Large intestine (tissue), 3 donors: ENCODE measurements at regions not wholly inside any gene's neighbourhood (a gene's known extent, or its start where the extent isn't known, plus 50 kb on each side); places are given as distances from the start of the nearest gene placed in this dataset.

Experiments
- DNase-seq, 2 donors: peaks; one replicate each; pipeline versions ENCODE4 v3.0.0 to v3.0.0-alpha.2; 2013
- H3K27ac ChIP-seq: one replicate; pipeline ENCODE4 v1.5.1; 2013; ENCODE audit warnings: low read length
- H3K27me3 ChIP-seq: 2 replicates; pipeline ENCODE4 v1.6.1; 2013; ENCODE audit warnings: low read length; ENCODE audit not compliant: control insufficient read depth, insufficient read depth
- H3K36me3 ChIP-seq: 2 replicates; pipeline ENCODE4 v1.6.1; 2013; ENCODE audit warnings: low read length; ENCODE audit not compliant: control insufficient read depth, insufficient read depth
- H3K4me1 ChIP-seq: one replicate; pipeline ENCODE4 v1.6.1; 2013; ENCODE audit warnings: low read length; ENCODE audit not compliant: control insufficient read depth, insufficient read depth
- H3K4me3 ChIP-seq: one replicate; pipeline ENCODE4 v1.5.1; 2013; ENCODE audit warnings: low read length
- H3K9me3 ChIP-seq: one replicate; pipeline ENCODE4 v1.6.1; 2013; ENCODE audit warnings: mild to moderate bottlenecking, low read depth, low read length, moderate library complexity; ENCODE audit not compliant: control insufficient read depth
- WGBS: methylation state at CpG from one replicate; pipeline ENCODE4 v1.1.5; 2013; ENCODE audit warnings: low lambda C conversion rate; ENCODE audit not compliant: insufficient coverage; 5-methylcytosine and 5-hydroxymethylcytosine counted together

DNA sequence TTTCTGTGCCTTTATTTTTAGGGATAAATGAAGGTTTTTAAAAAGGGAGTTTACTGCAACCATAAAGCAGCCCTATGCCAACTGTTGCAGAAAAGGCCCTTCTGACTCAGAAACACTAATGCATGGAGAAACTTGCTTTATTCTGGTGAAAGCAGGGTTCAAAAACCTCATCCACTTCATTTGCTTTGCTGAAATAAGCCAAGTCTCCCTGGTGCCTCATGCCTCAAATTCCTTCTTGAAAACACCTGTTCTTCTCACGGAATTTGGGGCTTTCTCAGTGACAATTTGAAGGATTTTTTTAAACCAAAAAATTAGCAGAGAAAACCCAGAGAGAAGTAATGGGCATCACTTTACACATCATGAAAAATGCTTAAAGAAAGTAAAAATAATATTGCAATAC is 349.0 kb downstream of the PCDH7 start:
- Histone ChIP-seq H3K27me3 (no peaks in the 10 kb centered on the region), H3K36me3 (no peaks in the 10 kb centered on the region), H3K4me3 (no peak overlapping the region), H3K27ac (no peak overlapping the region), H3K9me3 (no peaks in the 10 kb centered on the region), H3K4me1 (no peaks in the 10 kb centered on the region)
- DNase-seq: no peak
- 67% methylated on average over 1 of the region's 1 CpG for WGBS

DNA sequence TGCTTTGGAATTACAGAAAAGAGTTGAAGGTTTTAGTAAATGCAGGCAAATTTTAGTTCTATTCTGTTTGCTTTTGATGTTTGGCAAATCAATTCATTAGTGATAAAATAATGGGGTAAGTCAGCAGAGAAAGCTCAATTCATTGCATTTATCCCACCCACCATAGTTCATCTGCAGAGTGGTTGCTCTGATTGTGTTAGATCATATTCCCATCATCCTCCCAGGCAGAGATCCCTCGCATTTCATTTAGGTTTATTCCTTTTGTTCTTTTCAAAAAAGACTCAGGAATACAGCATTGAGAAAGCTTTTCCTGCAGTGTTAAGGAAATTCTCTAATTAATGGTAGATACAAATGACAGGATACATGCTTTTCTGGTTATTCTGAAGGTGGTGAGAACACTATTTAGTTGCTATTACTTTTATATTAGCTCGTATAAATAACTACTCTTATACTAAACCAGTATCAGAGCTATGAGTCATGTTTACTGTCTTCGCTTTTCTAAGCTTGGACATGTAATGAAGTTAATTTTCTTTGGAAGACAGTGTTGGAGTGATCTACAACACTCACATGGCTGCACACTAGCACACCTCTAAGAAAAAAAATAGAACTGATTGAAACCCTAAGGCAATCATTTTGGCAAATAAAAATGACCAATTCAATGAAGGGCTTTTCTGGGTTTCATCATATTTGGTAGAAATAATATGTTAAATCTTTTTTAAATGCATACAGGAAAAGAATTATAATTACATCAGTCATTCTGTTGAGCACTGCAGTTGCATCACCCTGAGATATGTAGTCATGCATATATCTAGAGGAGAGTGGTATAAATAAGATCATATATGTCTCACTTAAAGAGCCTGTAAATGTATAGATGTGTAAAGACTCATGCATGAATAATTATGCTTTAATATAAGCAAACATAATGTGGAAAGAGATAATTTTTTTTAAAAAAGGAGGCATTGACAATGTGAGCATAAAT is 351.6 kb downstream of the PCDH7 start:
- Histone ChIP-seq H3K27me3 (no peaks in the 10 kb centered on the region), H3K27ac (no peak overlapping the region), H3K4me3 (no peak overlapping the region), H3K9me3 (no peaks in the 10 kb centered on the region), H3K4me1 (no peaks in the 10 kb centered on the region), H3K36me3 (no peaks in the 10 kb centered on the region)
- DNase-seq: no peak
- 67% methylated on average over 1 of the region's 3 CpGs for WGBS

GRCh38 chr4:31075969-31076368 is 355.8 kb downstream of the PCDH7 start:
- H3K4me3 ChIP-seq: no peak overlapping the region
- no peak for DNase-seq
- no CpG with 5 or more reads among the region's 1 CpG for WGBS
- no peaks in the 10 kb centered on the region for H3K27me3 ChIP-seq
- H3K4me1 ChIP-seq: no peaks in the 10 kb centered on the region
- H3K9me3 ChIP-seq: no peaks in the 10 kb centered on the region
- no peak overlapping the region for H3K27ac ChIP-seq
- H3K36me3 ChIP-seq: no peaks in the 10 kb centered on the region

DNA sequence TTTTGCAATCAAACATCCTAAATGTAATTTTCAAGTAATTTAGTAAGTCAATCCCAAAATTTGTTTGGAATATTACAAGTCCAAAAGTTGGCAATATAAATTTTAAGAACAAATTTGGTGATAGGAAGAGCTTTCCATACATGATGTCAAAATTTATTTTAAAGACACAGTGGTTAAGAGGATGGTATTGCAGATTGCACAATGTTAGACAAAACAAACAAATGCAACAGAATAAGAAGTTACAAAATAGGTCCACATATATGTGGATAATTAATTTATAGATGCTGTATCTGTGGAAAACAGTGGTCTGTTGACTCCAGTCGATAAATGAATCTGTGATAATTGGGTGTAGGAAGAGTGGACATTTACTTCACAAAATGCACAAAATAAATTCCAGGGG is 358.5 kb downstream of the PCDH7 start:
- H3K4me1 ChIP-seq: no peaks in the 10 kb centered on the region
- H3K36me3 ChIP-seq: no peaks in the 10 kb centered on the region
- H3K27me3 ChIP-seq: no peaks in the 10 kb centered on the region
- no peaks in the 10 kb centered on the region for H3K9me3 ChIP-seq
- no peak for DNase-seq
- WGBS: 83% methylated on average over 1 of the region's 1 CpG
- H3K4me3 ChIP-seq: no peak overlapping the region
- no peak overlapping the region for H3K27ac ChIP-seq

DNA sequence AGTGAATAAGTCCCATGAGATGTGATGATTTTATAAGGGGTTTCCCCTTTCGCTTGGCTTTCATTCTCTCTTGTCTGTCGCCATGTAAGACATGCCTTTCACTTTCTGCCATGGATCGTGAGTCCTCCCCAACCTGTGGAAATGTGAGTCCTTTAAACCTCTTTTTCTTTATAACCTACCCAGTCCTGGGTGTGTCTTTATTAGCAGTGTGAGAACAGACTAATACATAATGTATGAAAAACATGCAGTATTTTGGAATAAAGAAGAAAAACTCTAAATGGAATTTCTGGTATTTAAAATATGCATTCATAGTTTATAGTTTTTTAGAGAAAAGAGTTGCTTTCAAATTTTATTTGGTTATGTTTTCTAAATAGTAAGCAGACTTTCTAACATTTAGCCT is 360.7 kb downstream of the PCDH7 start:
- H3K27me3 ChIP-seq: no peaks in the 10 kb centered on the region
- no peaks in the 10 kb centered on the region for H3K4me1 ChIP-seq
- no peak overlapping the region for H3K4me3 ChIP-seq
- H3K9me3 ChIP-seq: no peaks in the 10 kb centered on the region
- no peak overlapping the region for H3K27ac ChIP-seq
- WGBS: no CpG with 5 or more reads among the region's 3 CpGs
- DNase-seq: no peak
- no peaks in the 10 kb centered on the region for H3K36me3 ChIP-seq

- Histone ChIP-seq H3K4me1 (no peaks in the 10 kb centered on the region), H3K9me3 (no peaks in the 10 kb centered on the region), H3K36me3 (no peaks in the 10 kb centered on the region), H3K4me3 (no peak overlapping the region), H3K27me3 (no peaks in the 10 kb centered on the region), H3K27ac (no peak overlapping the region)
- DNase-seq: no peak
Observed at GRCh38 chr4:31081366-31081765, 361.2 kb downstream of the PCDH7 start.

DNA sequence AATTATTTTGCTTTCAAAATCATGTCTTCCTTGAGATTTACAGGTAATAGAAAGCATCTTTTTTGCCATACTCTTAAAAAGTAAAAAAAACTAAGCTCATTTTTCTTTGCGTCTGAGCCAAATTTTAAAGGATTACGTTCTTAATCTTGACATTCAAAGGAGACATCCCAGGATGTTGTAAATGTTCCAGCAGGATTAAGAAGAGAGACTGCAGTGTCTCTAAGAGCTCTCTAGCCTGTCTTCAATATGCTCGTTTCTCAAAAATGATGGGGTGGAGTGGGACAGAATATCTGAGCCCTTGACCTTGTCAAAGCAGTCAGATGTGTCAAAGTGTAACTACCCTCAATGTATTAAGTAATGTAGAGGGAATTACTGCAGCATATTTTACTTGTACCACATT is 363.3 kb downstream of the PCDH7 start:
- no peaks in the 10 kb centered on the region for H3K27me3 ChIP-seq
- no peak overlapping the region for H3K27ac ChIP-seq
- H3K36me3 ChIP-seq: no peaks in the 10 kb centered on the region
- no peaks in the 10 kb centered on the region for H3K9me3 ChIP-seq
- DNase-seq: no peak
- H3K4me3 ChIP-seq: no peak overlapping the region
- H3K4me1 ChIP-seq: no peaks in the 10 kb centered on the region
- no CpG with 5 or more reads among the region's 3 CpGs for WGBS

GRCh38 chr4:31084806-31085416 is 364.7 kb downstream of the PCDH7 start:
- H3K4me1 ChIP-seq: no peaks in the 10 kb centered on the region
- no CpG with 5 or more reads among the region's 9 CpGs for WGBS
- no peak overlapping the region for H3K27ac ChIP-seq

DNA sequence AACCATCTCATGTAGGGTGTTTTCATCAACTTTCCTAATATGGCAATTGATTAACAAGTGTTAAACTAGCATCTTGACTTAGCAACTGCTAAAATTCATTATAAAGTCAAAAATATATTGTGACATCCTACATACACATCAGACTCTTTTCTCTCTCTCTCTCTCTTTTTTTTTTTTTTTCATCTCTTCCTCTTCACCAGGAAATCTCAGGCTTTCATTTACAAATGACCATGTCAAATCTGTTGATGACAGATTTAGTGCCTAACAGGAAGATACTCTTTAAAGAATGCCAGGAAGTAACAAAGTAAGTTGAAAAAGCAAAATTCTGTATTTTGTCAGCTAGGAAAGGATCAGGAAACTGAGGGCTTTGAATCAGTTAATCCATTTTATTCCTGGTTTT is 365.5 kb downstream of the PCDH7 start:
- Histone ChIP-seq H3K27ac (no peak overlapping the region), H3K4me1 (no peaks in the 10 kb centered on the region), H3K27me3 (no peaks in the 10 kb centered on the region), H3K9me3 (no peaks in the 10 kb centered on the region), H3K4me3 (no peak overlapping the region), H3K36me3 (no peaks in the 10 kb centered on the region)
- DNase-seq: no peak

More at GRCh38 chr4:31084806-31085416, 364.7 kb downstream of the PCDH7 start:
- no peak for DNase-seq
- Histone ChIP-seq H3K36me3 (no peaks in the 10 kb centered on the region), H3K4me3 (no peak overlapping the region), H3K9me3 (no peaks in the 10 kb centered on the region), H3K27me3 (no peaks in the 10 kb centered on the region)

DNA sequence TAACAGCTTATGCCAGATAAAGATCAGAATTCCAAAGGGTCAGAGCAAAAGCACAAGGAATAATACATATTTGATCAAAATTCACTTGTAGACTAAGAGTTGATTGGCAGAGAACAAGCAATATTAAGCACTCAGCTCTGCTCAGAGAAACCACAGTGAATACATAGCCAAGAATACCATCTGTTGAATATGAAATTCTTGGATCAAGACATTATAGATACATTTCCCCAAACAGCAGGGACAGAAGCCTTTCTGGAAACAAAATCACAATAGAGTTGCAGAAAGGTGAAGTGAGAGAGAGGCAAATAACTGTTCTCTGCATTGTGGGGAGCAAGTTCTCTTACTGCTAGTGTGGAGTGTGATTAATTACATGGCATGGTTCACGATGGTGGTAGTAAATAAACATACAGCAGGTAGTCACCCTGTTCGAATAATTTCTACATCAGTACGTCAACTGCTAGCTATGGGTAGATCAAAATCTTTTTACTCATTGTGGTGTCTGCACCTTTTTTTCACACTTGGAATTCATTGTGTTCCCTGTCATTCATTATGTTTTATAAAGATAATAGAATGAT is 366.7 kb downstream of the PCDH7 start:
- WGBS: 90% methylated on average over 2 of the region's 3 CpGs
- H3K4me1 ChIP-seq: no peaks in the 10 kb centered on the region
- no peak overlapping the region for H3K27ac ChIP-seq
- DNase-seq: no peak
- no peaks in the 10 kb centered on the region for H3K27me3 ChIP-seq
- H3K4me3 ChIP-seq: no peak overlapping the region
- no peaks in the 10 kb centered on the region for H3K9me3 ChIP-seq
- no peaks in the 10 kb centered on the region for H3K36me3 ChIP-seq
